NCI-H1105 treated with DMSO at 0.1 percent for 48 hours (cell line): ENCODE measurements at regions not wholly inside any gene's neighbourhood (a gene's known extent, or its start where the extent isn't known, plus 50 kb on each side); places are given as distances from the start of the nearest gene placed in this dataset.

ENCODE experiments used
- DNase-seq: peaks from one replicate; lab custom pipeline; 2025; lab: John Stamatoyannopoulos, UW

DNA sequence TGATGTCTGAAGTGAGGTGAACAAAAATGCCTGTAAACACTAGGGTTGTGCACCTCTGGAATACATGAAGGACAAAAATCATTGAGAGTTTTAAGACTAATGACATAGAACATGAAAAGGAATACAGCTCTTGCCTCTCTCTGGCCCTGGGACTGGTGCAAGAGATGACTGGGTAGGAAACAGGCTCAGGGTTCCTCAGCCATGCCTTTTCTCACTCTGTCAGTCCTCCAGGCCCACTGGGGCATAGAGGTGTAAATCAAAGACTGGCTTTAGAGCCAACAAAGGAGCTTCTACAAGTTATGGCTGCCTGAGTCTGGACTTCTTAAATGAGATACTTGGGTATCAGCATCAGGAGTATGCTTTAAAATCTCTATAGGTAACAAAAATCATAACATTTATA, 554.7 kb upstream of the KCNMB2 start:
- DNase-seq, result no peak

- DNase-seq, result no peak
Measured at GRCh38 chr3:177982034-177982433, 554.2 kb upstream of the KCNMB2 start.

DNA sequence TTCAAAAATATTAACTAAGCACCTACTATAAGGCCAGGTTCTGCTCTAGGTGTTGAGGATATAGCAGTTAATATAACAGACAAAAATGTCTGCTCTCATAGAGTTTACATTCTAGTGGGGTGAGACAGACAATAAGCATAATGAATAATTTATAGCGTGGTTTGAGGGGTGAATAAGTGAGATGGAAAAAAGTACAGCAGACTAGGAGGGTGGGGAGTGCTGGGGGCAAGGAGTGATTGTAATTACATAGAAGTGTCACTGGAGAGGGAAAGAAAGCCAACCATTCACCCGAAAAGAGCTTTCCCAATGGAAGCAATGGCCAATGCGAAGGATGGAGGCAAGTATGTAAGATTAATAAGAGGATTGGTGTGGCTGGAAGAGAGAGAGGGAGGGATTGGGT, 552.9 kb upstream of the KCNMB2 start:
- no peak for DNase-seq

GRCh38 chr3:177992993-177993970, 543.0 kb upstream of the KCNMB2 start:
- no peak for DNase-seq

DNA sequence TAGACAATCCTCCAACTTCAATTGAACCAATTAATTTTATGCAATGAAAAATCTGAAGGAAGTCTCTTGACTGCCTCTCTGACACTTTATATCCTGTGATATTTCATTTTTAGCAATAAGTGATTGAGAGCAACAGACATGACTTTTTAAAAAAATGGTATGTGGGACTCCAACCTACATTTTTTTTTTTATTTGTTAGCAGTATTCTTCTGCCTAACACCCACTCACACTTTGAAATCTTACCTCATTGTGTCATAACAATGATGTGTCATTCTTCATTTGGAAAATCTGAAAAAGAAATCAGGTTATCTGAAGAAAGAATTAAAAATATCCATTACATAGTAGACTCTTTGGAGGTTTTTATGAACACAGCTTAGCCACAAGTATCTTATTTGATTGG, 541.3 kb upstream of the KCNMB2 start:
- DNase-seq, result no peak

DNA sequence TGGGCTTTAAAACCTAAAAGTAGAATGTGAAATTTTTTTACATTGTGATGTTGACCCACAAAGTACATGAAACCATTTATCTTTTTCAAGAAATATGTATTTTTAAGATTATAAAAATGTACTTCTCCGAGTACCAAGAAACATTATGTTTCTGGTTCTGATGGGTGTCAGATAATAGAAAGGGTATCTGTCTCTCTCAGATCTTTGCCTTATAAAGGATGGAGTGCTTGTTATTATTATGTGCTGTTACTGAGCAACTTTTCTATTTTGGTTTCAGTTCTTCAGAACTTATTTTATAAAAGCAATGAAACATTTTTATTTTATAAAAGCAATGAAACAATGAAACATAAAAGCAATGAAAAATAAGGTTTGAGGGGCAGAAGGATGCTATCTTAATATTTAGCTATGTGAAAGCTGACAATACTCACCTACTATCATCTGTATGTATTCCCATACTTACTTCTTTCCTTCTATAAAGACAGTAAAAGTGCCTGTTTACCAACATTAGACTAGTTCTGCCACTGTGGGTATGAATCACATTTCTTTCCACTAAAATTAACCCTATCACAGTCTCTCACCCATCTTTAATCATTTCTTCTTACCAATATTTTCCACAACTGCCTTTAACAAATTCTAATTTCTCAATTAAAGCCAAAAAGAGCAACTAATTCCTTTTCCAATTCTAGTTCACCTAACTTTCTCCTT, 540.7 kb upstream of the KCNMB2 start:
- no peak for DNase-seq

DNA sequence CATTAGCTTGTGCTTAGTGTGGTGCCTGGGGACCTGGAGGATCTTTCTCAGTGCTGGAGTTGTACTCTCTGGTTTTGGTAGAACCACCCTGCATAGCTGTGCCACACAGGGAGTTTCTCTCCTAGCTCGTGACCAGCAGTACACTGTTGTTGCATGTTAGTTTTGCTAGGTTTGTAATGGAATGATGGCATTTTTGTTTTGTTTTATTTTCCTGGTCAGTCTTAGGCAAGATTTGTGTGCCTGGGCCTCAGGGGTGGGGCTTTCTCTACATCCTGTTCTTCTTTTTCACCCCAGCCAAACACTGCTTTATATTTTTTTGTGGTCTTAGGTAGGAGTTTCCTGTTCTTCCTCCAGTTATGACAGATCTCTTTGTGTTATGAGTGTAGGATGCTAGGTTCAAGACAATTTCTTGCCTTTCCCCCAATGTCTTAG, 534.5 kb upstream of the KCNMB2 start:
- DNase-seq, result no peak

DNA sequence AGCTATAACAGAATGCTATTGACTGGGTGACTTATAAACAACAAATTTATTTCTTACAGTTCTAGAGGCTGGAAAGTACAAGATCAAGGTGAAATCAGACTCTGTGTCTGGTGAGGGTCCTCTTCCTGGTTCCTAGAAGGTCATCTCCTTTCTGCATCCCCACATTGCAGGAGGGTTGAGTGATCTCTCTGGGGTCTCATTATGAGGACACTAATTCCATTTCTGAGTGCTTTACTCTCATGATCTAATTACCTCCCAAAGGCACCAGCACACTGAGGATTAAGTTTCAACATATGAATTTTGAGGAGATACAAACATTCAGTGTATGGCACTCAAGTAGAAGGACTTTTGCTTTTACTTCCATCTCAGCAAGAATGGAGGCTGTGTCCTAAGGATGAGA, 534.1 kb upstream of the KCNMB2 start:
- DNase-seq, result no peak

DNA sequence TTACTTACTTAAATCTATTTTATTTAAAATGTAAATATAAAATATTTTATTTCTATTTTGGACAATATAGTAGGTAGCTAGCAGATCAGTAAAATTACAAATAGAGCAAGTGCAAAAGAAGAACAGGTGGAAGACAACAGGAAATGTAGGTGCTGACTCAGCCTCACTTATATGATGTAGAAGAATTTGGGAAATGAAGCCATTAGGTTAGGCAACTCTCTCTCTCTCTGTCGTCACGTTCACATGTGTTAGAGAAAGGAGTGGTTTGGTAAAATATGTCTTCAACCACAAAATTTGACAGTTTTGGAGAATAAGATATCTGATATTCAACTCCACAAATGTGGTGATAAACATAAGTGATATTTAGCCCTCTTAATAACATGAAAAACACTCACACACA, 532.5 kb upstream of the KCNMB2 start:
- DNase-seq, result no peak

DNA sequence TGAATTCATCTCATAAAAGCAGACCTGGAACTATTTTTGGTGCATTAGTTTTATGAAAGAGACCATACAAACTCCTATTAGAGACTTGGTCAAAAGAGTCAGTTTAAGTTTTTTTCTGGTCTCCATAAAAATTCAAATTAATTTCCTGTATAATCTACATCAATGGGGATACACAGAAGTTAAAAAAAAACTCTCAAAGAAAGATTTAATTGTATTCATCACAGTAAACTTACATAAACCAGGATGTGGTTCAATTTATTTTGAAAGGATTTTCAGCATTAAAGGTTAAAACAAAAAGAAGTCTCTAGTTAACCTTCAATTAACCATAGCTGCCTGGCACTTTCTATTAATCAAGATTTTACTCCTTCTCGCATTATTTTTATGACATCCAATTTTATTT, 530.3 kb upstream of the KCNMB2 start:
- no peak for DNase-seq

- DNase-seq, result no peak
Measured at GRCh38 chr3:178010306-178010705, 525.9 kb upstream of the KCNMB2 start.

GRCh38 chr3:178019645-178020044, 516.6 kb upstream of the KCNMB2 start:
- DNase-seq, result no peak

DNA sequence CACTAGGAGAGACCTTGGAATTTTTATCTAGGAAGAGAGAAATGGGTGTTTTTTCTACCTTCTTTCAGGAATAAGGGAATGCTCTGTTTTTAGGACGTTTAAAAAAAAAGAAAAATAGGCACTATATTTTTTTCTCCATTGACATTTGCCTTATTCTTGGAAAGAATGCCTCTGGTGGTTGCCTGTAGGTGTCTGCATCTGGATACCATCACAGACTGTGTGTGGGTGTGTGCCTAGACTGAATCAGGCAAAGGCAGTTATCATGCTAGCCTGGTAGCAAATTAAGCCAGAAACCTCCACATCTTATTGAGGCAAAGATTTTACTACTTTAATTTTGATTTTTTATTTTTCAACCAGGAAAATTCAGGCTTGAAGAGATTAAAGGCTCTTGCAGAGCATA, 513.6 kb upstream of the KCNMB2 start:
- DNase-seq, result no peak

GRCh38 chr3:178028933-178029332, 507.3 kb upstream of the KCNMB2 start:
- no peak for DNase-seq

DNA sequence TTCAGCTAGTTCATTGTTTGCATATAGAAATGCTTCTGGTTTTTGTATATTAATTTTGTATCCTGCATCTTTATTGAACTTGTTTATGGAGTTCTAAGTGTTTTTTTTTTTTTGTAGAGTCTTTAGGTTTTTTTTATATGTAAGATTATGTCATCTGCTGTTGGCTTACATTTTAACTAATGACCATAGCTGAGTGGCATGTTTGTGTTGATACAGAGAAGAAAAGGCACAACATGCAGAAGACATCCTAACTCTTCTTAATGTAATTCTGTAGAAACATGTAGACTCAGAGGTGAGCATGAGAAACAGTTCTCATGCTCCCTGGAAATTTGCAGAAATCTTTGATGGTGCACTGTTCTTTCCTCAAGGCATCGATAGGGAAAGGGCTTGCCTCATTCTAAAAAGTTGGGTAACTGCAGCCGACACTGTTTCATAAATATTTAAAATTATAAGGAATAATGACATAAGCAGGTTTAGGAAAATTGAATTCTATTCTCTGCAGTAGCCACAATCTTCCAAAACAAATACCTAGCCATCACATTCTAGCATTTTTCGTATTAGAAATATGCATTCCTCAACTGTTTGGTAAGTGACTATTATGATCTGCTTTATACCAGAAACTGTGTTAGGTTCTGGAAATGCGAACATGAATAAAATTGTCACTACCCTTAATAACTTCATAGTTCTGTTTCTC, 499.6 kb upstream of the KCNMB2 start:
- no peak for DNase-seq

GRCh38 chr3:178041931-178042330, 494.3 kb upstream of the KCNMB2 start:
- no peak for DNase-seq

DNA sequence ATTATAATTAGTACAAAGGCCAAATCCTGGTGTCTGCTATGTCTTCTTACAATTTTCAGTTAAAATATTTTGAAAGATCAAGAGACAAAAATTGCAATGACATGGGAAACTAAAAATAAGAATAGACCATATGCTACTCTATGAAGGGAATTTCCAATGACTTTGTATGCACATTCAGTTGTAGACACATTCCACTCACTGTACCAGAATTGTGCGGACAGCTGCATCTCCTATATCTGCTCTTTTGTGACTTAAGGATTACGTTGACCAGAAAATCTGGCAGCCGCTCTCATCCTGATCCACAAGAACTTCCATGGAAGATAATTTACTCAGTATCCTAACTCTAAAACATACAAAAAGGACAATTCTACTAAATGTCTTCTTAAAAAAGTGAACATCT, 493.9 kb upstream of the KCNMB2 start:
- DNase-seq, result no peak

GRCh38 chr3:178043084-178043483, 493.2 kb upstream of the KCNMB2 start:
- no peak for DNase-seq

GRCh38 chr3:178044320-178044719, 491.9 kb upstream of the KCNMB2 start:
- no peak for DNase-seq

GRCh38 chr3:178047496-178047895, 488.7 kb upstream of the KCNMB2 start:
- no peak for DNase-seq

GRCh38 chr3:178048768-178049167, 487.5 kb upstream of the KCNMB2 start:
- DNase-seq, result no peak

DNA sequence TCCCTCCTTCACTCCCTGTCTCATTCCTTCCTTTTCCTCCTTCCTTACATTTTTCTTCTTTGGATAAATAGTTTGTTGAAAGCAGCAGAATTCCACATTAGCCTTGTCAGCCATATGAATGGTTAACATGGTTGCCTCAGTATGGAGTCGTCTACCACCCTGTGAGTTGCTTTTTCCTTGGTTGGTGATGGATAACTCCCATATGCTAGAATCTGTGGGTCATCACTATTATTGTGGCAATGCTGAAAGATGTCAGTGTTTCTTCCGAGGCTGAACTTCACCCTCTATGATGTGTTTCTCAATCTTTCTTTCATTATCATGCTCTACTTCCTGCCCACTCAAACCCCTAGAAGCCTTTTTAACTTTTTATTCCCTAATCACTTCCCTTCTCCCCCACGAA, 481.8 kb upstream of the KCNMB2 start:
- DNase-seq, result no peak

DNA sequence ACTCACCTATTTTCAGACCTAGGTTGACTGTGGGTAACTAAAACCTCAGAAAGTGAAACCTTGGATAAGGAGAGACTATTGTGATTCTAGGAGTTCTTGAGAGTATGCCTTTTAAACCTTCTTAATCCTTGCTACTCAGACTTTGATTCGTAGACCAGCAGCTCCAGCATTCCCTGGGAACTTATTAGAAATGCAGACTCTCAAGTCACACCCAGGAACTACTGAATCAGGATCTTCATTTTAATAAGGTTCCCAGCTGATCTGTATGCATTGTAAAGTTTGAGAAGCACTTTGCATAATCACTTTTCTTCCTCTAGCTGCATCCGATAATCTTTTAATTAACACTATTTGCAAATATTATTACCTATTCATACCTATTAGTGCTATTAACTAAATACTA, 480.3 kb upstream of the KCNMB2 start:
- DNase-seq, result no peak
